ENCODE measurements at regions not wholly inside any gene's neighbourhood (a gene's known extent, or its start where the extent isn't known, plus 50 kb on each side); places are given as distances from the start of the nearest gene placed in this dataset.

GRCh38 chr5:148000036-148000435, 63.7 kb upstream of the SPINK5 start:
- Histone ChIP-seq H3K4me1 (no peaks in the 10 kb centered on the region), H3K27me3 (no peaks in the 10 kb centered on the region), H3K27ac (no peak overlapping the region), H3K9me3 (no peaks in the 10 kb centered on the region), H3K4me3 (no peak overlapping the region), H3K36me3 (no peaks in the 10 kb centered on the region)
- intact Hi-C loops (cut with DNase I): no loop called here
- no peak for TF ChIP-seq CTCF (IDR thresholded peaks at IDR 0.05)
- ATAC-seq: no peak
- no peak for FAIRE-seq
- DNase-seq: no peak
- WGBS, 2 donors: 21 to 23% methylated on average over 1 of the region's 1 CpG

- Histone ChIP-seq H3K27me3 (no peaks in the 10 kb centered on the region), H3K27ac (no peak overlapping the region), H3K36me3 (no peaks in the 10 kb centered on the region), H3K4me3 (no peak overlapping the region), H3K9me3 (no peaks in the 10 kb centered on the region), H3K4me1 (no peaks in the 10 kb centered on the region)
- ATAC-seq (no peak), FAIRE-seq (no peak), DNase-seq (no peak)
- intact Hi-C loops (cut with DNase I): no loop called here
- TF ChIP-seq CTCF (IDR thresholded peaks at IDR 0.05): no peak
These were observed 65.1 kb upstream of the SPINK5 start for GRCh38 chr5:147998704-147999103.

- WGBS, 2 donors: 33 to 61% methylated on average over 3 of the region's 3 CpGs
- Histone ChIP-seq H3K4me1 (no peaks in the 10 kb centered on the region), H3K36me3 (no peaks in the 10 kb centered on the region), H3K4me3 (no peak overlapping the region), H3K9me3 (no peaks in the 10 kb centered on the region), H3K27ac (no peak overlapping the region), H3K27me3 (no peaks in the 10 kb centered on the region)
- no peak for TF ChIP-seq CTCF (IDR thresholded peaks at IDR 0.05)
- FAIRE-seq: no peak
- DNase-seq: no peak
- no peak for ATAC-seq
- intact Hi-C loops (cut with DNase I): no loop called here
These were observed 66.3 kb upstream of the SPINK5 start for GRCh38 chr5:147997486-147997885.

- no peak for TF ChIP-seq CTCF (IDR thresholded peaks at IDR 0.05)
- 70 to 77% methylated on average over 5 of the region's 5 CpGs for WGBS, 2 donors
- Histone ChIP-seq H3K4me1 (no peaks in the 10 kb centered on the region), H3K27ac (no peak overlapping the region), H3K9me3 (no peaks in the 10 kb centered on the region), H3K4me3 (no peak overlapping the region), H3K27me3 (no peaks in the 10 kb centered on the region), H3K36me3 (no peaks in the 10 kb centered on the region)
- intact Hi-C loops (cut with DNase I): no loop called here
- peak in 1 of 6 donors; percentile 20 for DNase-seq
- no peak for FAIRE-seq
- no peak for ATAC-seq
These were observed 67.4 kb upstream of the SPINK5 start for GRCh38 chr5:147996379-147996778.

GRCh38 chr5:147995846-147996245, 67.9 kb upstream of the SPINK5 start:
- Histone ChIP-seq H3K36me3 (no peaks in the 10 kb centered on the region), H3K27ac (no peak overlapping the region), H3K4me1 (no peaks in the 10 kb centered on the region), H3K27me3 (no peaks in the 10 kb centered on the region), H3K4me3 (no peak overlapping the region), H3K9me3 (no peaks in the 10 kb centered on the region)
- no peak for ATAC-seq
- 52 to 66% methylated on average over 4 of the region's 4 CpGs for WGBS, 2 donors
- FAIRE-seq: no peak
- intact Hi-C loops (cut with DNase I): no loop called here
- no peak for TF ChIP-seq CTCF (IDR thresholded peaks at IDR 0.05)
- no peak for DNase-seq
